Left cardiac atrium (tissue), 4 donors: ENCODE measurements at regions not wholly inside any gene's neighbourhood (a gene's known extent, or its start where the extent isn't known, plus 50 kb on each side); places are given as distances from the start of the nearest gene placed in this dataset.

Experiments
- ATAC-seq, 2 donors: fragments of 200-7000 bp; cut with Tn5 transposase; one replicate each; pipeline ENCODE4 v1.9.1; 2020; ENCODE audit warnings: mild to moderate bottlenecking in 2 of 2, moderate library complexity in 2 of 2
- DNase-seq: peaks from one replicate; pipeline ENCODE4 v3.0.0-alpha.2; 2020
- intact Hi-C, 2 donors: fragments of 100-400 bp; cut with DNase I; formaldehyde crosslinking; loops; one replicate each; pipeline versions ENCODE4 v1.14.1 to v1.15.1; 2022 to 2023
- donor health status: DM: no; HTN: yes; CAD: no.
- donor health status: DM: no; HTN: yes; CAD: no; lungs with severe emphysema.
- donor health status: DM: yes; HTN: yes; CAD: no.
- donor health status: Dilated cardiomyopathy.

DNA sequence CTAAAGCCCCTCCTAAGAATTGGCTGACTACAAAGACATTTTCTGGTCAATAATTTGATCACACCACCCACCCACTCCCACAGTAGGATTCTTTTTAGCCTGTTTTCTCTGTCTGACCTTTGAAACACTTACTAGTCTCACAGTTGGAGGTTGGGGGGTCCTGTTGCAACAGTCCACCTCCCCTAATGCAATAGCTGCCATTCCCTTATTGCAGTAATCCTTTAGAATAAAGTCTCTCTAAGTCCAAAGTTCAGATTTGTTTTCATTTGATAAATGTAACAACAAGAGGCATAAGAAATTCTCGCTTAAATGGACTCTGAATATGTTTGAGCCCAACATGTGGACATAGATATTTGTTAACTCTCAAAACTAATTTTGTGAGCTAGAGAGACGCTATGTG is 1326.8 kb upstream of the TMEFF2 start:
- no peak for DNase-seq
- no peak for ATAC-seq
- intact Hi-C loops: no loop called here

DNA sequence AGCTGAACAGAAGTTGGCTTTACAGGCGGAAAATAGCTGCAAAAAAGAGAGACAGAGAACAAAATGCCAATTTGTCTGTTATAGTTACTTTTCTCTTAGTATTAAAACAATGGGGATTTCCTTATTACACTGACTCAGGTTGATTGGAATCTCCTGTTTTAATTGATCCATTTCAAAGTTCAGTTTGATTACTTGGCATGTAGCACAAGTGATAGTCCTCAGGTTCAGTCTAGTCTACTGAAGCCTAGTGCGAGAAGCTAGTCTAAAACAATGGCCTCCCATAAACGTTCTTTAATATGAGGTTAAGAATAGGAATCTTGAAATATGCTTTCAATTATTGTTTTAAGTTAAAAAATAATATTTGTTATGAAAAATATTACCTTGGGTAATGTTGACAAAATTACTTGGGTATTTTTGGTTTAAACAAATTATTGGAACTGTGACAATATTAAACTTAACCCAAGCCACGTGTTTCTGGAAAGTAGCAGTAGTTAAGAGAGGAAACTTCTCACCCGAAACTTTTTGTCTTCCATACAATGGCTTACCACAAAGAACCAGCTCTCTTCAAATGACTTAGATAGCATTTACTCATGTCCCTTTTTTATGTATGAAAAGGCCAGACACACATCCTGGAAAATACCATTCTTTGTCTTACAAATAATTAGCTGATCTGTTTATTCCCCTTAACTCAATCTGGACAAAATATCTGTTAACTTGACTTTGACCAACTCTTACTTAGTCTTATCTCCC is 1326.2 kb upstream of the TMEFF2 start:
- intact Hi-C loops: no loop called here
- no peak for ATAC-seq

GRCh38 chr2:193518041-193518817 is 1323.5 kb upstream of the TMEFF2 start:
- no peak for ATAC-seq
- no peak for DNase-seq
- intact Hi-C loops: no loop called here

More for the DNA sequence above, 1326.2 kb upstream of the TMEFF2 start:
- DNase-seq: no peak

DNA sequence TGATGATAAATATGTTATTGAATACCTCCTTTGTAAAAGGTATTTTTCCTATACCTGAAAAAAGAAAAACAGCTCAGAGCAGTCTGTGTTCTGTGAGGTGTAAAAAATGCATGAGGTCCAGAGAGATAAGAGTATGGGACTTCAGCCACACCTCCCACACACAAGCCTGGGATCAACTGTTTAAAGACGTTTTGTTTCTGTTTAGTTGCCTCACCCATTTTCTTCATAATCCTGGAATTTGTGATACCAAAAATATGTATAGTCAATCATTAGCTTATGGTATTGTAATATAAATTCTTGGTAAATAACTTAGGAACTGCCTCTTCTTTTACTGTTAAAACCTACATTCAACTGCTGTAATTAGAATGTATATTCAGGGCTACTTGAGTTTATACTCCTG is 1322.9 kb upstream of the TMEFF2 start:
- no peak for ATAC-seq
- DNase-seq: no peak
- intact Hi-C loops: no loop called here

DNA sequence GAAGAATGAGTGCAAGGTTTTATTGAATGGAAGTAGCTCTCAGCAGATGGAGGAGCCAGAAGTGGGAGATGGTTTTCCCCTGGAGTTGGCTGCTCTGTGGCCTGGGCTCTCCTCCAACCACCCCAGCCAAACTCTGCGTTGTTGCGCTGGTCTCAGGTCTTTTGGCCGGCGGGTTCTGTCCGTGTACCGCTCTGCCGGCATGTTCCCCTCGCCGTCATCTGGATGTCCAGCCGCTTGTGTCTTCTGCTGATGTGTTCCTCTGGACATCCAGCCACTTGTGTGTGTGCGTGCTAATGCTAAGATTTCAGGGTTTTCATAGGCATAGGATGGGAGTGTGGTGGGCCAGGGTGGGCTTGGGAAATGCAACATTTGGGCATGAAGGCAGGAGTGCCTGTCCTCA is 1311.3 kb upstream of the TMEFF2 start:
- DNase-seq: no peak
- no peak for ATAC-seq
- intact Hi-C loops: no loop called here

DNA sequence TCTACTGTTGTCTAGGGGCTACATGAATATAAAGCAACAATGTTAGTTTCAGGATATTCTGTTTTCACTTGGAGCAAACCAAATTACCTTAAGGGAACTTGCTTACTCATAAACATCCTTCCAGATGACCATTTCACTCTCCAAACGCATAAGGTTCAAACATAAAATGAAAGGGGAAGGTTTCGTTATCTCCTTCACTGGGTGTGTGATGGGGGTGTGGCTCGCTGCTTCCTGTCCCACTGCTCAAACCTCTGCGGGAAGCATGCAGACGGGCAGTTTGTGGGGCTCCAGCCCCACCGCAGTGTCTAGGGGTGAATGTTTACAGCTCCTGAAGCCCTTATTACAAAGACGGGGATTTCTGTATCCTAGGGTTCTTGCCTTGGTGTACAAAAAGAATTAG is 1310.9 kb upstream of the TMEFF2 start:
- intact Hi-C loops: no loop called here
- ATAC-seq (no peak), DNase-seq (no peak)

DNA sequence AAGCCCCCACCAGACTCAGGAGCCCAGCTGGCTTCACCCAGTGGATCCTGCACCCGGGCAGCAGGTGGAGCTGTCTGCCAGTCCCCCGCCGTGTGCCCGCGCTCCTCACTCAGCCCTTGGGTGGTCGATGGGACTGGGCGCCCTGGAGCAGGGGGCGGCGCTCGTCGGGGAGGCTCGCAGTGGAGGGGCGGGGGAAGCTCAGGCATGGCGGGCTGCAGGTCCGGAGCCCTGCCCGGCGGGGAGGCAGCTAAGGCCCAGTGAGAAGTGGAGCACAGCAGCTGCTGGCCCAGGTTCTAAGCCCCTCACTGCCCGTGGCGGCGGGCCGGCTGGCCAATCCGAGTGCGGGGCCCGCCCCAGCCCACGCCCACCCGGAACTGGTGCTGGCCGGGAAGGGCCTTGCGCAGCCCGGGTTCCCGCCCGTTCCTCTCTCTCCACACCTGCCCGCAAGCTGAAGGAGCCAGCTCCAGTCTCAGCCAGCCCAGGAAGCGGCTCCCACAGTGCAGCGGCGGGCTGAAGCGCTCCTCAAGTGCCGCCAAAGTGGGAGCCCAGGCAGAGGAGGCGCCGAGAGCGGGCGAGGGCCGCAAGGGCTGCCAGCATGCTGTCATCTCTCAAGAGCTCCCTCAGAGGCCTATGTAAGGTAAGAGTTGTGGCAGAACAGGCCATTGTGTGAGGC is 1307.8 kb upstream of the TMEFF2 start:
- ATAC-seq (no peak), DNase-seq (no peak)
- intact Hi-C loops: no loop called here

- DNase-seq (no peak), ATAC-seq (no peak)
- intact Hi-C loops: no loop called here
Observed at GRCh38 chr2:193496786-193497185, 1302.1 kb upstream of the TMEFF2 start.

DNA sequence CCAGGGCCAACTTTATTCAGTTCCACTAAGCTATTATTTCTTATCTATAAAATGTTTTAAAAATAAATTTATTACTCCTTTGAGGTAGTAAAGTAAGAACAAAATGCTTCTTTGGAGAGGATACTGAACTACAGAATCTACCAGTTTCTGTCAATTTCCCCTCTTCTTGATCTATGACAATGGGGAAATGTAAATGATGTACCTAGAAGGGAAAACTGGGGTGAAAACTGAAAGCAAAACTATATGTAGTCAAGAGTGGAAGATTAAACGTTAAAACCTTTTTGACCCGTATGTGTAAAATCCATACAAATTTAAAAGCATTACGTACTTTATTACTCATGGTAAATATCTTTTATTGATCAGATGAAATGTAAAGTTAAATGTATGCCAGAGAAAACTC is 1287.8 kb upstream of the TMEFF2 start:
- DNase-seq (no peak), ATAC-seq (no peak)
- intact Hi-C loops: no loop called here

GRCh38 chr2:193480187-193480586 is 1285.5 kb upstream of the TMEFF2 start:
- DNase-seq (no peak), ATAC-seq (no peak)
- intact Hi-C loops: no loop called here

DNA sequence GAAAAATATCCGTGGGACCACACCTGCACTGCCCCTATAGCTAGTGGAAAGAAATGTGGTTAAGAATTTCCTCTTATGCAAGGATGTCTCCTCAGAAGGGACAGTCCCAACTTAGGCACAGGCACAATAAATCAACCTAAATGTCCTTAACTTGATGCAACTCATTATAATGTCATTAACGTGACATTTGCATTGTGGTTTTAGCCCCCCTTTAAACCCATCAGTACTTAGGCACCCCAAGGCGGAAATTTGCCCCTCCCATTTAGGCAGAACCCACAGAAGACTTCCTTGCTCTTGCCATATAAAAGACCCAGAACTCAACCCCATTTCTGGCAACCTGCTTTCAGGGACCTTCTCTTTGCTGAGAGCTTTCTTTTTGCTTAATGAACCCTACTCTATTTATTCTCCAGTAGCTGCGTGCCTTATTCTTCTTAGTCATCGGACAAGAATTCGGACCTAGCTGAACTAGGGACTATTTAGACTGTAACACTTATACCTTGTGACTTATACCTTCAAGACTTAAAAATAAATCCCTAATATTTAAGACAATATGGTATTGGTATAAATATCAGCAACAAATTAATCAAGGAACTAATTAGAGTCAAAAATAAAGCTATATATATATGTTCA is 1281.6 kb upstream of the TMEFF2 start:
- DNase-seq: no peak
- no peak for ATAC-seq
- intact Hi-C loops: no loop called here

GRCh38 chr2:193475038-193475437 is 1280.3 kb upstream of the TMEFF2 start:
- ATAC-seq: no peak
- intact Hi-C loops: no loop called here
- no peak for DNase-seq

- DNase-seq (no peak), ATAC-seq (no peak)
- intact Hi-C loops: no loop called here
Observed at GRCh38 chr2:193469251-193469650, 1274.5 kb upstream of the TMEFF2 start.

- DNase-seq: no peak
- intact Hi-C loops: no loop called here
- ATAC-seq: no peak
Observed at GRCh38 chr2:193467276-193467987, 1272.7 kb upstream of the TMEFF2 start.

DNA sequence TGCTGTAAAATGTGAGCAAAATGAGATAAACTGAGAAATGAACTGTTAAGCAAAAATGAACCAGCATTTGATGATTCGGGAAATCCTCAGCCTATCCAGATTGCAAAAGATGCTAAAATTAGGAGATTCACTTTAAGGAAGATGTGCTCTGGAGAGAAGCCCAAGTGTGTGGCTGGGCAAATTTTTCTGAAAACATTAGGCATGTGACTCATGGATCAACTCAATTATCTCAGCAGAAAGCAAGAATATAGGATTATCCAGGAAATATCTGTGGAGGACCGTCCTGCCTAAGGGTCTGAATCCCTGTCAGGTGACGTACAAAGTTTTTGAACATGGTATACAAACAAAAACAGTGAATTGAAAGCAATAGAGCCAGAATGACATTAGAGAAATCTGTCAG is 1268.3 kb upstream of the TMEFF2 start:
- DNase-seq: no peak
- no peak for ATAC-seq
- intact Hi-C loops: no loop called here

DNA sequence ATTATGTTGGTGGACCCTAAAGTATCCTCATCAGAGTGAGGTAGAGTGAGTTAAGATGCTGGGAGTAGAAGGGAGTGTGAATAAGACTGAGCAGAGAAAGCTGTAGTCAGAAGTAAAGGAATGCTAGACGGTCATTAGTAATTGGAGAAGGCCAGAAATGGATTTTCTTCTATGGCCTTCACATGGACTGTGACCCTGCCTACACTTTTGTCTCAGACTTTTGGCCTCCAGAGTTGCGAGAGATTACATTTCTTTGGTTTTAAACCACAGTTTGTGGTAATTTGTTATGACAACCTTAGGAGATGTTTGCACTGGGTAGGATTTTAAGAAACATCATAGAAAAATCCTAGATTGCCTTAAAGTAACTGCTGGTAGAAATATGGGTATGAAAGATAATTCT is 1267.7 kb upstream of the TMEFF2 start:
- no peak for ATAC-seq
- intact Hi-C loops: no loop called here
- DNase-seq: no peak

DNA sequence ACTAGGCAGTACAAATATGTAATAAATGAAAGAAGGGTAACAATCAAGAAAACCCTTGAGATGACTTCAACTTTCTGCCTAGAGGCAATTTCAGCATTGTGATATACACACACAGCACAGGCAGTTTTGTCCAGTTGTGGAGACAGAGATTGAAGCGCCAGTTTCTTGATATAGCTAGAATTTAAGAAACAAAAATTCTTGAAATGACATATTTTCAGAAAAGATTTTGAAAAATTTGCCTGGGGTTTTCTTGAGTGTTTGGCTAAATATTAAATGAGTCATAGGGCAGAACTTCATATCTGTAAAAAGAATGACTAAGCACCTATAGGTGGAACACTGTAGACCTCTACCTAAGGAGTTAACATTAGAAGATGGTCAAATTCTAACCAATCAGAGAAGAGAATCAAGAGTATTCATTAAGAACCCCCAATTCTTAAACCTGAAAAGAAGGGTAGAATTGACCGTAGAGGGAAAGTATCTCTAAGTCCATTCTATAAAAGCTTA is 1266.8 kb upstream of the TMEFF2 start:
- intact Hi-C loops: no loop called here
- ATAC-seq: no peak
- no peak for DNase-seq

DNA sequence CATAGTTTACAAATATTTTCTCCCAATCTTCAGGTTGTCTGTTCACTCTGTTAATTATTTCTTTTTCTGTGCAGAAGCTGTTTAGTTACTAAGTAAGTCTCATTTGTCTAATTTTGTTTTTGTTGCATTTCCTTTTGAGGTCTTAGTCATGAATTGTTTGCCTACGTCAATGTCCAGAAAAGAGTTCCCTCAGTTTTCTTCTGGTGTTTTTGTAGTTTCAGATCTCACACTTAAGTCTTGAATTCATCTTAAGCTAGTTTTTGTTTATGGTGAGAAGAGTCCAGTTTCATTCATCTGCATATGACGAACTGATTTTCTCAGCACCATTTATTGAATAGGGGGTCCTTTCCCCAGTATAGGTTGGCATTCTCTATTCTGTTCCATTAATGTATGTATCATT is 1252.2 kb upstream of the TMEFF2 start:
- intact Hi-C loops: no loop called here
- ATAC-seq (no peak), DNase-seq (no peak)

DNA sequence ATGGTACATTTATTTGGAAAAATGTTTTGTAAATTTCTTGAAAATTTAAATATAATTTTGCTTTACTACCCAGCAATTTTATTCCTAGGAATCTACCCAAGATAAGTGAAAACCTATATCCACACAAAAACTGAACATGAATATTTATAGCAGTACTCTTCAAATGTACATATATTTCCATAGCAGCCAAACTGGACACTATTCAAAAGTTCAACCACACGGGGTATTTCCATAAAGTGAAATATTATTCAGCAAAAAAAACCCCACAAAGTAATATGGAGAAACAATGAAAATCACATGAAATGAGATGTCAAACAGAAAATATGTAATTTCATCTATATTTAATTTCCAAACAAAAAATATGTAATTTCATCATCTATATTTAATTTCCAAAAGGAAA is 1247.6 kb upstream of the TMEFF2 start:
- ATAC-seq: no peak

More for the DNA sequence above, 1247.6 kb upstream of the TMEFF2 start:
- intact Hi-C loops: no loop called here
- no peak for DNase-seq
